Medulla oblongata (tissue), 1 donor: ENCODE measurements at regions not wholly inside any gene's neighbourhood (a gene's known extent, or its start where the extent isn't known, plus 50 kb on each side); places are given as distances from the start of the nearest gene placed in this dataset.

ENCODE experiments used
- DNase-seq: peaks from one replicate; pipeline ENCODE4 v3.0.0-alpha.2; 2015; ENCODE audit errors: extremely low spot score

DNA sequence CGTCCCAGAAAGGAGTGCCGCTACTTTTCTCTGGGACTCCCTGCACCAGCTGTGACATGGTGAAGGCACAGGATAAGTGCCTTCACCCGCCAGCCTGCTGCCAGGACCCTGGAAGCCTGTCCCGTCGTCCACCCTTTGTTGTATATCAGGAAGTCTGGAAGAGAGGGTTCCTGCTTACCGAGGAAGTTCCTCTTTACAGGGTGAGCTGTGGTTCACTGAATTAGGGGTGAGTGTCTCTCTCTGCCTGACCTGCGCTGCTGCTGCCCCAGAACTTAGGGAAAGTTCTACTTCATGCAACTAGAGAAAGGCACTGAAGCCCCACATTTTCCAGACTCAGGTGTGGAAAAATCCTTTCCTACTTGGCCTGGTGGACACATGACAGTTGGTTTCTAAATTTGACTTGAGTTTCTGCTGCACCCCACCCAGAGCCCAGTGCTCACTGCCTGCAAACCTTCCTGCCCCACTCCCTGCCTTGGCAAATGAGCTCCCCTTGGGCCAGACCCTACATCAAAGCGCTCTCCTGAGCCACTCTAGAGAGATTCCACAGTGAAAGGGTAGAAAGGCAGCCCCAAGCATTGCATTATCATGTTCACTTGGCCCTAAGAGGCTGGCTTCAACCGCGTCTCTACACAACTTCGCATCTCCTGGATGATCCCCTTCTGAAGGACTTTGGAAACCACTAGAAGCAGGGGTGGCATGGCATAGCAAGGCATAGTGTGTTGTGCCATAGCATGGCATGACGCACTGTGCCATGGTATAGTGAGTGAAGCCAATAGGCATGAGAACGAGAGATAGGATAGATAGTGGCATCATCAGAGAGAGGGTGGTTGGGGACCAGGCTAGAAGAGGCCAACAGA is 215.8 kb upstream of the CDYL start:
- DNase-seq = no peak

DNA sequence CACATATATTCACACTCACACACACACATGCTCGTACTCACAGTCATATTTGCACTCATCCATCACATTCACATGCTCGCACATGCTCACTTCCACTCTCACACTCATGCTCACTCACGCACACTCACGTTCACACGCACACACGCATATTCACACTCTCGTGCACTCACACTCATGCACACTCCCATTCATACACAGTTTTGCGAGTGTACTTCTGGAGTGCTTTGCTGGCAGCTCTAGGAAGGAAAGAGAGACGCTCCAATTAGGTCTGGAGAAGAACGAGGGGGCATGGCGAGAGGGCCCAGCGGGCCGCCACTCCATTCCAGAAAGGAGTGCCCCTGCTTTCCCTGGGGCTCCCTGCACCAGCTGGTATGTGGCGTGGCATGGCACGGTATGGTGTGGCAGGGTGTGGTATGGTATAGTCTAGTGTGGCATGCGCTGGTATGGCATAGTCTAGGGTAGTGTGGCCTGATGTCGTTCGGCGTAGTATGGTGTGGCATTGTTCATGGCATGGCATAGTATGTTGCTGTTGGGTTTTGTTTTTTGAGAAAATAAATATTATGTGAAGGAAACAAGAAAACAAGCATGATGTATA is 216.8 kb upstream of the CDYL start:
- no peak for DNase-seq

DNA sequence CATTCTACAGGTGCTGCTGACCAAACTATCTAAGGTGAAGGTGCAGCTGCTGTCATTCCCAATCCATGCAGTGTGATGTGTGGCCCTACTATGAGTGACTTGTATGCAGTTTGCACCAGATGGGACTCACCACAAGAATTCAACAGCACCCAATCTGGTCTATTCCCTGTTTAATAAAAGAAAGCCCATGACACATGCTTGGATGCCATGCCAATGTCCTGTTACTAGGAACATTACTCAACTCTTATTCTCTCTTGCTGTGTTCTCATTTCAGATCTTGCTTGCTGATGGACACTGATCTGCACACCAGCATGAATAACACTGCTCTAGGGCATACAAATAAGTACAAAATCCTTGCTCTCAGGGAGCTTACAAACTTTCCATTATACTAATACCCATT is 221.6 kb upstream of the CDYL start:
- DNase-seq = no peak

DNA sequence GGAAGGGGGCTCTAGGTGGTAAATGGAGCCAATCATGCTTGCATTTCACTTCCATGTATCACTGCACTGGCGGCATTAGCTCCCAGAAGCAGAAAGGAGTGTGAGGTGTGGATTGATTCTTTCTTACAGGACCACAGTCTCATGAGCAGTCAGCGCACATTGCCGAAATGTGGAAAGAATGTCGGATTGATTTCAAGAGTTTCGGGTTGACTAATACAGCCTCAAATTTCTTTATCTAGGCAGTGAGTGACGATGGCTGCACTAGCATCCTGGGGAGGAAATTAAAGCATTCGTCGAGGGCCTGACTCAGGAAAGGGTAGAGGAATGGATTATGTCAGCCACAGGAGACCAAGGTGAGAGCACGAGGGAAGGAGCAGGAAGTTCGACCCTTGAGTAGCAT is 222.8 kb upstream of the CDYL start:
- DNase-seq = no peak

DNA sequence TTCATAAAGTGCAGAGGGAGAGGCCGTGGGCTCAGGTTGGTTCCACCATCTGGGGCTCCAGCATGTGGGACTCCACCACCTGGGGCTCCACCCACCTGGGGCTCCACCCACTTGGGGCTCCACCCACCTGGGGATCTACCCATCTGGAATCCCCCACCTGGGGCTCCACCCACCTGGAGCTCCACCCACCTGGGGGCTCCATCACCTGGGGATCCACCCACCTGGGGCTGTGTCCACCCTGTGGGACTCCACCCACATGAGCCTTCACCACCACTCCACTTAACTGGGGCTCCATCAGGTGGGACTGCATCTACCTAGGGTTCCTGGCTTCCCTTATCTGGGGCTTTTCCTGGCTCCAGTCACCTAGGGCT is 226.0 kb upstream of the CDYL start:
- DNase-seq = no peak

DNA sequence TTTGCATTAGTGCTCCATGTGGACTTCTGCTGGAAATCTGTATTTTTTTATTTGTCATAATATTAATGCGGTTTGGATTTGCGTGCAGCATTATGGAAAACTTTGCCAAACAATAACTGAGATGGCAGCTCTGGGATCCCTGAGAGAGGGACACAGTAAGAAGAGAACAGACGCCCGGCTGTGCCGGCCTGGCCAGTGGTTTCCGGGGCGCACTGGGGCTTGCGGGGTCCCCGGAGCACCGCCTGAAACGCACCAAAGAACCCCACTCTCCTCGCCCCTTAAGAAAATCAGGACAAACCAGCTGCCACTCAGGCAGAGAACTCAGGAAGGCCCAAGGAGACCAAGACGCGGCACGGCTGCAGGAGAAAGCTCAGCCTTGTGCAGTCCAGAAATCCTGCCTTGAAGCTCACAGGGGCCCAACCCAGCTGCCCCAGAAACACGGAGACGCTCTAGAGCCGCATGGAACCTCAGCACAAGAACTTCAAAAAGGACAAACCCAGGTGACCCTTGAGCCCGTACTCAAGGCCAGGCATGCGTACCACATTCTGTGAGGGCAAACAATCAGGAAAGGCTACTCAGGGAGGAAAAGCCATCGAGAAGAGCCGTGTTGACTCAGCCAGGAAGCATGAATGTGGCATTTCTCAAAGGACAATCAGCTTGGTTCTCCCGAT is 226.5 kb upstream of the CDYL start:
- DNase-seq = no peak

DNA sequence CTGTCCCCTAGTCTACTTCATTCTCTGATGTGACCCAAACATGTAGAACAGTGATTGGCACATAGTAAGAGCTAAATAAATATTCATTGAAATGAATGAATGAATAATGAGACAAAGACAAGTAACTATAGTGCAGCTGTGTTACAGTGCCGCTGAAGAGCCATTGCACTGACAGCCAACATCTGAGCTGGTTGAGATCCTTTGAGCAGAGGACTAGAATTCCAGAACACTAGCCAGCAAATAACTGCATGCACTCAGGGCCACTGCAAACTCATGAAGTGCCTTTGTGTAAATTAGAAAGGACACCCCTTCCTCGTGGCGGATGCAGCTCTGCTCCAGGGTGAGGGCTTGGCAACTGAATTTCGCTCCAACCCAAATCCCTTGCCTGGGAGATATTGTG is 230.3 kb upstream of the CDYL start:
- no peak for DNase-seq

DNA sequence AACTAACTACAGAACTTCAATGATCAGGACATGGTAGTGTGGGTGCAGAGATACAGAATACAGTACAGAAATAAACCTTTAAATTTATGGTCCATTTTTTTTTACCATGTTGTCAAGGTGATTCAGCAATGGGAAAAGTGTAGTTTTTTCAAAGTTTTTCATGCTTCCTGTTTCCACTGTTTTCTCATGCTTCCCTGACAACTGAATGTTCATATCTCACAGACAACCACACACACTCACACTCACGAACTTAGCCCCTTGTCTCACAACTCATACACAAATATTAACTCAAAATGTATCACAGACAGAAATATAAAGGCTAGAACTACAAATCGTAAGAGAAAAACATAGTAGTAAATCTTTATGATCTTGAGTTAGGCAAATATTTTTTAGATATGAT is 232.6 kb upstream of the CDYL start:
- no peak for DNase-seq

DNA sequence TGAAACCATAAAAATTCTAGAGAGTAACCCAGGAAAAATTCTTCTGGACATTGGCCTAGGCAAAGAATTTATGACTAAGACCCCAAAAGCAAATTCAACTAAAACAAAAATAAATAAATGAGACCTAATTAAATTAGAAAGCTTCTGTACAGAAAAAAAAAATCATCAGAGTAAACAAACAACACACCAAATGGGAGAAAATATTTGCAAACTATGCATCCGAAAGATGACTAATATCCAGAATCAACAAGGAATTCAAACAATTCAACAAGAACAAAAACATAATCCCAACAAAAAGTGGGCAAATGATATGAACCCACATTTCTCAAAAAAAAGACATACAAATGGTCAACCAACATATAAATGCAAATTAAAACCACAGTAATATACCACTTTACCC is 242.6 kb upstream of the CDYL start:
- no peak for DNase-seq

DNA sequence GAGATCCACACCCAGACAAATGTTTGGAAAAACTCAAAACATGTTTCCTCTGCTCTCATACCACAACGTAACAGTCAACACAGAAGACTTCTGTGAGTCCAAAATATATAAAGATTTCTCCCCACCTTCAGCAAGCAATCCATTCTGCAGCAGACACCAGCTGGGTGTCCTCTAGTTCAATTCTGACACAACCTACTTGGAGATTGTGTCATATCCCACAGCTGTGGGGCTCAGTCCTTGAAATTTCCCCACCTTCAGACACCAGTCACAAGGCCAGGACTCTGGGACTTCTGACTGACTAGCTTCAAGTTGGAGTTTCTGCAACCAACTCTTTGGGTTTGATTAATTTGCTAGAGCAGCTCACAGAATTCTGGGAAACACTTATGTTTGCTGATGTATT is 244.8 kb upstream of the CDYL start:
- DNase-seq = no peak

DNA sequence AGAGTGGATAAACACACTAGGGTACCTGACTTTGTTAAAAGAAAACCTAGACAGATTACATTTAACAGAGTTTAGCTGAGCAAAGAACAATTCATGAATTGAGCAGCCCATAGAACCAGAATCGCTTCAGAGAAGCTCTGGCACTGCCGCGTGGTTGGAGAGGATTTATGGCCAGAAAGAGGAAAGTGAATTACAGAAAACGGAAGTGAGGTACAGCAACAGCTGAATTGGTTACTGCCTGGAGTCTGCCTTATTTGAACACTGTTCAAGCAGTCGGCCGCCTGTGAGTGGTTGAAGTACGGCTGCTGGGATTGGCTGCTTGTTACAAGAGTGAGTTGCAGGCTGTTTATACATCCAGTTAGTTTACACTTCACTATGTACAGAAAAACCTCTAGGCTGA is 253.8 kb upstream of the CDYL start:
- DNase-seq = peak; percentile 32

DNA sequence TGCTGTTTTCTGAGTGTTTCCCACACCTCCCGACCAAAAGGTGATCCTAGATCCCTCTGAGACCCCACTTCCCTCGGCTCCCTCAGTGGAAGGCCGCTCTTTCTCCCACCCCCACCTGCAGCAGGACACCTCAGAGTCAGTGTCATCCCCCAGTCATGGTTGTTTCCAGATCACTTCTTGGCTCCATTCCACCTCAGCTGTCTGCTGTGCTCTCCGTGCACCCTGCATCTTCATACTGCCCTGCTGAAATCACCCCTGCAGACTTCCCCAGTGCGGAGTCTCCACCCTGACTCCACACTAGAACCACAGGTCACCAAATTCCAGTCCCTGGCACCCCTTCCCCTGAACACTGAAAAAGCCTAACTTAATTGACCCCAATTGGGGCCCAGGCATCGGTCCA is 255.1 kb upstream of the CDYL start:
- no peak for DNase-seq

DNA sequence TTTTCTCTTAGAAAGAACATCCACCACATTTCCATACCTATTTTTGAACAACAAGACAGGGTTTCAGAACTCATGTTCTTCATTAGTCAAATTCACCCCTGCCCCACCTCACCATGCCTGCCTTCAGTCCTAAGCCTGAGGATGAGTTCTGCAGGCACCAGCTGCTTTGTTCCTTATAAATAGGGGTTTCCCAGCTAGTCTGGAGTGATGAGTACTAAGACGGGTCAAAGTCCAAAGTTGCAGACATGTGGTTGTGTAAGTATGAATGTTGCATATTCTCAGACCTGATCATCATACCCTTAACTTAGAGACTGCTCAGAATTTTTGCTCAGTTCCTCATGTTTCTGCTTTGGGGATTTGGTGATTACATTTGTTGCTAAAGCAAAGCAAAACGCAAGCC is 257.7 kb upstream of the CDYL start:
- DNase-seq = no peak

DNA sequence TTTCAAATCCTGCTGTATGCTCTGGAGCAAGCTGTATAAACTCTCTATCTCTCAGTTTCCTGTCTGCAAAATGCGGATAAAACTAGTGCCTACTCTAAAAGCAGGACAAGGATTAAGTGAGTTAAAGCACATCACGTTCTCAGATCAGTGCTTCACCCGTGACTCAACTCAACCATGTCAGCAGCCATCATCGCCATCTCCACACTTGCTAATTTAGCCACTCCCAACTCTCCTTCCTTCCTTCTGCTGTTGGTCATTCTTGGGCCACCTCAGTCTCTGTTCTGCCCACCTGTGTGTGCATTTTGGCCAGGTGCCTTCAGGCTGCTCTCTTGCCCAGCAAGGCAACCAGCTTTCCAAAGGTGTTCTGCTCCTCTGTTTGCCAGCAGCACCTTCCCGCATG is 260.0 kb upstream of the CDYL start:
- no peak for DNase-seq

DNA sequence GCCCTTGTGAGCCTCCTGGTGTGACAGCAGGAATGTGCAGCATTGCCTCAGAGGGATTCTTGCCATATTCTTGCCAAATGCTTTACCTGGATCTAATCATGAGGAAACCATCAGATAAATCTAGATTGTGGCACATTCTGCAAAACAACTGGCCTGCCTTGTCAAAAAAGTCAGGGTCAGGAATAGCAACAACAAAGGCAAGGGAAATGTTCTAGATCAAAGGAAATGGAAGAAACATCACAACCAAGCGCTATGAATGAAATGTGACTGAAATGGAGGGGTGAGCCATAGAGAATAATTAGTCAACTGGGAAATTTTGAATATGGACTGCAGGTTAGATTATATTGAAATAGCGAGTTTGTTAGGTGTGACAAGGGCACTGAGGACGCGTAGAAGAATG is 262.6 kb upstream of the CDYL start:
- no peak for DNase-seq

DNA sequence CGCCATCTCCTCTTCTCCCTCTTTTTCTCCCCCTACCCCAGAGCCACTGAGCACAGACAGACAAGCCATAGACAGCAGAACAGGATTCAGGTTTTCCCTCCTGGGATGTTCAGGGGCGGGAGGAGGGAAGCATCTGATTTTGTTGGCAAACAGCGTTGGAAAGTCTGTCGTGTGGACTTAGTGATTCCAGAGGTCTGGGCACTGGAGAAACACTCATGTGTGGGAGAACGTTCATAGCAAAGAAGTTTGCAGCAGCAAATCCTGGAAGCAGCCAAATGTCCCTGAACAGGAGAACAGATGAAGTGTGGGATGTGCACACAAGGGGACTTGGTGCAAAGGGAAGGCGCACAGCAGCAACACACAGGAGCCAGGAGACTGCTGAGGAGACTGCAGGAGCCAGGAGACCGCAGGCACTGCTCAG is 264.1 kb upstream of the CDYL start:
- DNase-seq = no peak

DNA sequence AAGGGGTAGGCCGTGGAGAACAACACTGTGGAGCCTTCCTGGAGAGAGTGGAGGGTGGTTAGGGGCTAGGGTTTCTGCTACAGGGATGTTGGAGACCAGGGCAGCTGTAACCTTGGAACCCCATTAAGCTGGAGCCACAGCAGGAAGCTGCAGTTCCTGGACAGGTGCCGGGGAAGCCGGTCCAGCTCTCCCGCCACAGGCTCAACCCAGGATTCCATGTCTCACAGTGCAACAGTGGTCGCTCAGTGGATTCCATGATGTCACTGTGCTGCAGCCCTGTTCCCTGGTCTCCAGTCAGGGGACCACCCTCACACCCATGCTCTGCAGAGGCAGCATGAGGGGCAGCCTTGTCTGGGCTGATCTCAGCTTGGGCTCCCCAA is 264.6 kb upstream of the CDYL start:
- no peak for DNase-seq

DNA sequence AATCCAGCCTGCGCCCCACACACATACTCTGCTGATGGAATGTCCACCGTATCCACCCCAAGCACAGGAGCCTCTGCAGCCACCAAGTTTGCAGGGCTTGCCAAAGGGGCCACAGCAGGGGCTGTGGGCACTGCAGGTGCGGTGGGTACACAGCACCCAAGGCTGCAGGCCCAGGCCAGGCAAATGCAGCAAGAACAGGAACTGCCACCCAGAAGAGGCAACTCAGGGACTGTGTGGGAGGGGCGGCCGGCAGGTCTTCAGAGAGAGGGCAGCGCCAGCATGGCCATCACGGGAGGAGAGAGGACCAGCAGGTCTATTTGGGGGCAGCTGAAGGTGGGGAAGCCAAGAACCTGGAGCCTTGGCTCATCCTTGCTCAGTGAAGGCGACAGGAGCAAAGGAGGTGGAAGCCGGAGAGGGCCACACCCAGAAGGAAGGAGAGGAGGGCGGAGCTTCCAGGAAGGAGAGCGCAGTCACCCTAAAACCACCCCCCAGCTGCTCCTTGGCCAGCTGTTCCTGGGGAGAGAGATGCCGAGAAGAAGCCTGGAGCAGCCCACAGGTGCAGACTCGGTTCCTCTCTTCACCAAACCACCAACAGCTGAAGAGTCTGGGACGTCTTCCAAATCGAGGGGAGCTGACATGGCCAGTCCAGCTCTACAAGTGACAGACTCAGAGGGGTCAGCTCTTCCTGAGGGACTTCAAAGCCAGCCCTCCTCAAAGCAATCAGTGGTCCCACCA is 265.1 kb upstream of the CDYL start:
- no peak for DNase-seq

DNA sequence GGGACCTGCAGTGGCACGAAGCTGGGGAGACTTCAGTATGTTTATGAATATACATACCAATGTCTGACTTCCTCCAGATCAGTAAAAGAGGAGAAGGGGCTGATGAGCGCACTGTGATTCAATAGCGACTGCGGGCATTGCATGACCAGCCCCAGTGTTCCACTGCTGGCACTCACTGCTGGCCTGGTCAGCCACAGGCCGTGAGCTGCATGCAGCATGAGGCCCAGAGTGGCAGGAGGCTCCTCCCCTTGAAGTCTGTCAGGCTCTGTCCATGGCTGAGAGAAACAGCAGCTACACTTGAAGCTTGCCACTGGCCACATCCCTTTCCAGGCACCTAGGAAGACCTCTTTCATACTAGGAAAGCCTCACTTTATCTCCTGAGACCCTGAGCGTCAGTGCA is 265.9 kb upstream of the CDYL start:
- DNase-seq = peak; percentile 13

DNA sequence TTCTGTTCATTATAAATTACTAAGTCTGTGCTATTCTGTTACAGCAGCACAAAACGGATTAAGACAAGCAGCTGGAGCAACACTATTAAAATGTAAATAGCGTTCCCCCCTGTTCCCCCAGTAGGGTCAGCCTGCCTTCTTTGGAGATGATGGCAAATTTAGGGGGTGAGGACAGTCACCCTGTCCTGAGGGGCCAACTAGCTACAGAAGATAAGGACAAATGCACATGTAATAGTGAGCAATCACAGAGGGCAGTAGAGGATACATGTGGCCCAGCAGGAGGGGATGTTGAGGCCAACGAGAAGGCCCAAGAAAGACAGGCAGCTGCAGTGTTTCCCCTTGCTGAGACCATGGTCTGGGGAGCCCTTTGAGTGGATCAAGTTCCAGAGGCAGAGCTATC is 266.7 kb upstream of the CDYL start:
- DNase-seq = no peak

DNA sequence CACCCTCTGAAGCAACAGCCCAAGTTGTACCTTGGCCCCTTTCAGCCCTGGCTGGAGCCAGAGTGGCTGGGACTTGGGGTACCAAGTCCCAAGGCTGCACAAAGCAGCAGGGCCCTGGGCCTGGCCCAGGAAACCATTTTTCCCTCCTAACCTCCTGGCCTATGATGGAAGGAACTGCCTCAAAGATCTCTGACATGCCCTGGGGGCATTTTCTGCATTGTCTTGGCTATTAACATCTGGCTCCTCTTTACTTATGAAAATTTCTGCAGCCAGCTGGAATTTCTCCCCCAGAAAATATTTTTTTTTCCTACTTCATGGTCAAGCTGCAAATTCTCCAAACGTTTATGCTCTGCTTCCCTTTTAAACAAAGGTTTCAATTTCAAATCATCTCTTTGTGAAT is 269.4 kb upstream of the CDYL start:
- DNase-seq = no peak

DNA sequence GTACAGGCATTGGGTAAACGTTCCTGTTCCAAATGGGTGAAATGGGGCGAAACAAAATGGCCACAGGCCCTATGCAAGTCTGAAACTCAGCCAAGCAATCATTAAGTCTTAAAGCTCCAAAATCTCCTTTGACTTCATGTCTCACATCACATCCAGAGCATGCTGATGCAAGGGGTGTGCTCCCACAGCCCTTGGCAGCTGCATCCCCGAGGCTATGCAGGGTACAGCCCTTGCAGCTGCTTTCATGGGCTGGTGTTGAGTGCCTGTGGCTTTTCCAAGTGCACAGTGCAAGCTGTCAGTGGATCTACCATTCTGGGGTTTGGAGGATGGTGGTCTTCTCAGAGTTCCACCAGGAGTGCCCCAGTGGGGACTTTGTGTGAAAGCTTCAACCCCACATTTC is 270.0 kb upstream of the CDYL start:
- DNase-seq = no peak

DNA sequence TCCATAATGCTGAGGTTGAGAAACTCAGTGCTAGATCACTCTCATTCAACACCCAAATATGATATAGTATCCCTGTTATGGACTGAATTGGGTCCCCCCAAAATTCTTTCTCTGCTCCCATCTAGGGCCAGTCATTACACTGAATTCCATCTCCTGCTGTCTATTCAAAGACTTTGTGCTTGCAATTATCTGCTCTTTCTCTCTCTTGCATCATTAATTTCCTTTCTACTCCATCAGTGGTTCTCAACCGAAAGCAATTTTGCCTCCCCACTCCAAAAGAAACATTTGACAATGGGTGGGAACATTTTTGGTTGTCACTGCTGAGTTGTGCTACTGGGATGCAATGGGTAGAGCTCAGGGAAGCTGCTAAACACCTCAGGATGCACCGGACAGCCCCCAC is 271.5 kb upstream of the CDYL start:
- DNase-seq = no peak
